ENCODE measurements at regions not wholly inside any gene's neighbourhood (a gene's known extent, or its start where the extent isn't known, plus 50 kb on each side); places are given as distances from the start of the nearest gene placed in this dataset.

- peaks cover 0 to 6% of the 10 kb centered on the region in 2 donors for H3K27me3 ChIP-seq
- peak; percentile 80 to 82 for DNase-seq
- intact Hi-C loops (cut with DNase I; ENCODE audit: low total_unique reads): loop anchor here (5.0 kb wide), 1 partner anchor 145 kb away; no protein-coding TSS in a partner anchor
- no peaks in the 10 kb centered on the region for H3K36me3 ChIP-seq
- no peaks in the 10 kb centered on the region for H3K4me1 ChIP-seq
- H3K4me3 ChIP-seq: no peak overlapping the region
- no peaks in the 10 kb centered on the region for H3K9me3 ChIP-seq
- TF ChIP-seq CTCF (IDR thresholded peaks at IDR 0.05): peak; percentile 89 to 97
- no peak overlapping the region for H3K27ac ChIP-seq
Measured at GRCh38 chr11:123246749-123247495, 51.9 kb upstream of the CLMP start.

GRCh38 chr11:123245567-123245966 lies 50.5 kb upstream of the CLMP start:
- H3K27ac ChIP-seq: no peak overlapping the region
- H3K4me3 ChIP-seq: no peak overlapping the region
- no peak for TF ChIP-seq CTCF (IDR thresholded peaks at IDR 0.05)
- H3K4me1 ChIP-seq: no peaks in the 10 kb centered on the region
- intact Hi-C loops (cut with DNase I; ENCODE audit: low total_unique reads): loop anchor here (5.0 kb wide), 1 partner anchor 143 kb away; no protein-coding TSS in a partner anchor
- H3K9me3 ChIP-seq: no peaks in the 10 kb centered on the region
- no peak for DNase-seq
- no peaks in the 10 kb centered on the region for H3K36me3 ChIP-seq
- H3K27me3 ChIP-seq: peaks cover 0 to 6% of the 10 kb centered on the region in 2 donors
